MCF 10A (cell line): ENCODE measurements at regions not wholly inside any gene's neighbourhood (a gene's known extent, or its start where the extent isn't known, plus 50 kb on each side); places are given as distances from the start of the nearest gene placed in this dataset.
"Not testable (repeated sequence)": the region's sequence is repeated elsewhere in the genome, so short reads cannot be mapped to it uniquely, and the experiment has no call there.

Source experiments
- BruUV-seq: library from RNA; stranded (reverse); fragments of 400-500 nt; replicated peaks from 2 replicates; lab custom pipeline; 2021; lab: Mats Ljungman, UMichigan
- CTCF ChIA-PET: fragments of 300-600 bp; sonication (Branson Sonifier 250); formaldehyde crosslinking; extraction: SDS; loops from one replicate; lab custom pipeline; 2021; ENCODE audit warnings: antibody characterized with exemption, inconsistent platforms; lab: Yijun Ruan, JAX
- POLR2A ChIA-PET: fragments of 300-600, 350-650 bp; sonication (Branson Sonifier 250); formaldehyde crosslinking; extraction: SDS; loops from one replicate; lab custom pipeline; 2020; ENCODE audit warnings: antibody characterized with exemption, inconsistent platforms; lab: Yijun Ruan, JAX
- DNase-seq: peaks from one replicate; pipeline ENCODE4 v3.0.0-alpha.2; 2018; ENCODE audit not compliant: unreplicated experiment
- H3K27ac Mint-ChIP-seq: one replicate; pipeline ENCODE4 v1.8.0; 2022; ENCODE audit warnings: mild to moderate bottlenecking, low read depth, mixed read lengths; ENCODE audit not compliant: unreplicated experiment
- H3K27me3 Mint-ChIP-seq: one replicate; pipeline ENCODE4 v1.8.0; 2022; ENCODE audit warnings: mixed read lengths; ENCODE audit not compliant: insufficient read depth, unreplicated experiment
- H3K36me3 Mint-ChIP-seq: one replicate; pipeline ENCODE4 v1.8.0; 2022; ENCODE audit warnings: mild to moderate bottlenecking, moderate library complexity, mixed read lengths; ENCODE audit not compliant: insufficient read depth, unreplicated experiment
- H3K4me1 Mint-ChIP-seq: one replicate; pipeline ENCODE4 v1.8.0; 2022; ENCODE audit warnings: mixed read lengths; ENCODE audit not compliant: insufficient read depth, unreplicated experiment
- H3K4me3 Mint-ChIP-seq: one replicate; pipeline ENCODE4 v1.8.0; 2022; ENCODE audit warnings: mild to moderate bottlenecking, moderate library complexity, mixed read lengths; ENCODE audit not compliant: unreplicated experiment
- H3K9me3 Mint-ChIP-seq: one replicate; pipeline ENCODE4 v1.8.0; 2022; ENCODE audit warnings: mixed read lengths; ENCODE audit not compliant: unreplicated experiment
- intact Hi-C: fragments of 100-400 bp; cut with micrococcal nuclease; formaldehyde crosslinking; loops from 2 replicates; pipeline ENCODE4 v1.14.1; 2022
- TF ChIP-seq, protein P1 (sequence below): fragments of 200-600 bp; IDR thresholded peaks from one replicate; pipeline ENCODE4 v1.8.0; 2022; ENCODE audit warnings: antibody characterized with exemption, mild to moderate bottlenecking; ENCODE audit not compliant: unreplicated experiment

DNA sequence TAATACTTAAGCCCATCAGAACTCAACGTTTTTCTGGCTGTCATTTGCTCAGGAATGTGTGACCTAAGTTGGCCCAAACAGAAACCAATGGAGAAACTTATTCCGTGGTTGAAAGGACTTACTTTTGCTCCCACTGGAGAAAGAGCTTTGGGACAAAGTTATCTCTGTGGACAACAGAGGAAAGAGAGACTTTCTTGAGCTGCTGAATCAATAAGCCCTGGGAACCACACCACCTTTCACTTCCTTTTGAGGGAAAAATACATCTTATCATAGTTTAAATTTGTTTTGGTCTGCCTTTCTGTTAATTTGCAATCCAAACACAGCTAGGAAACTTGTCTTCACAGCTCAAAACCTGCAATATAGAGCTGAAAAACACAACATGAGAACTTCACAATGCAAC is 62.8 kb upstream of the VCAN start:
- no peak for DNase-seq
- Mint-ChIP-seq H3K4me1 (no peaks in the 10 kb centered on the region), H3K27ac (no peak overlapping the region), H3K9me3 (peaks cover 12% of the 10 kb centered on the region), H3K4me3 (no peak overlapping the region), H3K27me3 (no peaks in the 10 kb centered on the region), H3K36me3 (no peaks in the 10 kb centered on the region)
- ChIA-PET POLR2A (interaction anchor here (0.9 kb wide), 1 partner anchor 43 kb away, joined by 3 read pairs; no protein-coding TSS in a partner anchor), CTCF (interaction anchor here (0.6 to 1.6 kb wide), 2 partner anchors 21 to 1057 kb away, joined by 3 to 5 read pairs; no protein-coding TSS in a partner anchor)
- intact Hi-C loops, result loop anchor here (10.0 kb wide), 1 partner anchor 604 kb away; no protein-coding TSS in a partner anchor
- no TSS peak for BruUV-seq
- TF ChIP-seq, protein P1, sequence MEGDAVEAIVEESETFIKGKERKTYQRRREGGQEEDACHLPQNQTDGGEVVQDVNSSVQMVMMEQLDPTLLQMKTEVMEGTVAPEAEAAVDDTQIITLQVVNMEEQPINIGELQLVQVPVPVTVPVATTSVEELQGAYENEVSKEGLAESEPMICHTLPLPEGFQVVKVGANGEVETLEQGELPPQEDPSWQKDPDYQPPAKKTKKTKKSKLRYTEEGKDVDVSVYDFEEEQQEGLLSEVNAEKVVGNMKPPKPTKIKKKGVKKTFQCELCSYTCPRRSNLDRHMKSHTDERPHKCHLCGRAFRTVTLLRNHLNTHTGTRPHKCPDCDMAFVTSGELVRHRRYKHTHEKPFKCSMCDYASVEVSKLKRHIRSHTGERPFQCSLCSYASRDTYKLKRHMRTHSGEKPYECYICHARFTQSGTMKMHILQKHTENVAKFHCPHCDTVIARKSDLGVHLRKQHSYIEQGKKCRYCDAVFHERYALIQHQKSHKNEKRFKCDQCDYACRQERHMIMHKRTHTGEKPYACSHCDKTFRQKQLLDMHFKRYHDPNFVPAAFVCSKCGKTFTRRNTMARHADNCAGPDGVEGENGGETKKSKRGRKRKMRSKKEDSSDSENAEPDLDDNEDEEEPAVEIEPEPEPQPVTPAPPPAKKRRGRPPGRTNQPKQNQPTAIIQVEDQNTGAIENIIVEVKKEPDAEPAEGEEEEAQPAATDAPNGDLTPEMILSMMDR, result no peak

DNA sequence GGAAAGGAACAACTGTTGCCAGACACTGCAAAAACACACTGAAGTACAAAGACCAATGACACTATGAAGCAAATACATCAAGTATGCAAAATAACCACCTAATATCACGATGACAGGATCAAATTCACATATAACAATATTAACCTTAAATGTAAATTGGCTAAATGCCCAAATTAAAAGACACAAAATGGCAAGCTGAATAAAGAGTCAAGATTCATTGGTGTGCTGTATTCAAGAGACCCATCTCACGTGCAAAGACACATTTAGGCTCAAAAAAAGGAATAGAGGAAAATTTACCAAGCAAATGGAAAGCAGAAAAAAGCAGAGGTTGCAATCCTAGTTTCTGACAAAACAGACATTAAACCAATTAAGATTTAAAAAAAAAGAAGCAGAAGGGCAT is 61.8 kb upstream of the VCAN start:
- H3K27me3 Mint-ChIP-seq, BruUV-seq, H3K4me3 Mint-ChIP-seq, H3K27ac Mint-ChIP-seq, H3K4me1 Mint-ChIP-seq, H3K36me3 Mint-ChIP-seq, POLR2A ChIA-PET, DNase-seq: not testable (repeated sequence)
- CTCF ChIA-PET, result interaction anchor here (1.2 to 1.8 kb wide), 2 partner anchors 20 to 849 kb away, joined by 3 to 6 read pairs; no protein-coding TSS in a partner anchor
- H3K9me3 Mint-ChIP-seq, result peaks cover 12% of the 10 kb centered on the region
- intact Hi-C loops, result loop anchor here (10.0 kb wide), 1 partner anchor 605 kb away; no protein-coding TSS in a partner anchor

DNA sequence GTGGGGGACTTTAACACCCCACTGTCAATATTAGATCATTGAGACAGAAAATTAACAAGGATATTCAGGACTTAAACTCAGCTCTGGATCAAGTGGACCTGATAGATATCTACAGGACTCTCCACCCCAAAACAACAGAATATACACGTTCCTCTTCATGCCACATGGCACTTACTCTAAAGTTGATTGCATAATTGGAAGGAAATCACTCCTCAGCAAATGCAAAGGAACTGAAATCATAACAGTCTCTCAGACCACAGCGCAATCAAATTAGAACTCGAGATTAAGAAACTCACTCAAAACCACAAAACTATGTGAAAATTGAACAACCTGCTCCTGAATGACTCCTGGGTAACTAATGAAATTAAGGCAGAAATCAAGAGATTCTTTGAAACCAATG is 61.2 kb upstream of the VCAN start:
- DNase-seq, POLR2A ChIA-PET, H3K4me3 Mint-ChIP-seq, H3K4me1 Mint-ChIP-seq, BruUV-seq, intact Hi-C loops, H3K36me3 Mint-ChIP-seq, H3K27ac Mint-ChIP-seq, H3K27me3 Mint-ChIP-seq: not testable (repeated sequence)
- CTCF ChIA-PET, result interaction anchor here (1.1 to 1.8 kb wide), 3 partner anchors 8 to 850 kb away, joined by 3 to 6 read pairs (median 3); no protein-coding TSS in a partner anchor
- peaks cover 12% of the 10 kb centered on the region for H3K9me3 Mint-ChIP-seq

DNA sequence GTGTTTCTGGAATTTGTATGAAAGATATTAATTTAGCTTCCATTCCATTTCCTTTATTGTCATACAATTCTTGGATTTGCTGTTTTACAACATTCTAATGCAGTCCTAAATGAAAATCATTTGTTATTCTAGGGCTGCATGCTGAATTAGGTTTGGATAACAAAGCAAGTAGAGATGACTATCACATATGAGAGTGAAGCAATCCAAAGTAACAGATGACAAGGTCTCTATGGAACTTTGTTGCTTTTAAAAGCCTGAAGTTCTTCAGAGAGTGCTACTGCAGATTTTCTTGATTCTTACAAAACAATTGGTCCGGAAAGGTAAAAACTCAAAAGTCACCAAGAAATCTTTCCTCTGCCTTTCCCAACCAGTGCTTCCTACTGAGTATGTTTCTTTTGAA is 56.9 kb upstream of the VCAN start:
- Mint-ChIP-seq H3K9me3 (peaks cover 12% of the 10 kb centered on the region), H3K27me3 (no peaks in the 10 kb centered on the region), H3K4me3 (no peak overlapping the region), H3K36me3 (no peaks in the 10 kb centered on the region), H3K27ac (no peak overlapping the region), H3K4me1 (no peaks in the 10 kb centered on the region)
- intact Hi-C loops, result no loop called here
- TF ChIP-seq, protein P1, result no peak
- POLR2A ChIA-PET, result interaction anchor here (0.6 to 0.7 kb wide), 2 partner anchors 72 to 589 kb away, joined by 3 read pairs; no protein-coding TSS in a partner anchor
- DNase-seq, result no peak
- CTCF ChIA-PET, result interaction anchor here (1.0 kb wide), 1 partner anchor 10 kb away, joined by 3 read pairs; no protein-coding TSS in a partner anchor
- no TSS peak for BruUV-seq

DNA sequence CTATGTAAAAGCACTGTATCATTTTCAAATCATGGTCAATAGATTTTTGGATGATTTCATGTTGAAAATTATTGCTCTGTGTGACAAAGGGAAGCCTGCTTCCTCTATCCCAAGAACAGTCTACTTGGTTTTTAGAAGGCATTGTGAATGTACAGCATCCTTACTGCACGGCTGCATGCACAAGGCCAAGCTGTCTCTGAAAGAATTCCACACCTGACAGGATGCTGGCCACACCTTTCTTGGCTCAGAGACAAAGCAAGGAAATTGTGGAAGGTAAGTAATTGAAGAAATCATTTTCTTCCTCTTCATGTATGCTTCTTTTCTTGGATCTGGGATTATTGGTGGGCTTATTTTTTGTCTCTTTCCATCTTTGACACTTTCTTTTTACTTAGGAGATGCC is 53.7 kb upstream of the VCAN start:
- Mint-ChIP-seq H3K4me3 (no peak overlapping the region), H3K36me3 (no peaks in the 10 kb centered on the region)

More for the DNA sequence above, 53.7 kb upstream of the VCAN start:
- no peaks in the 10 kb centered on the region for H3K27me3 Mint-ChIP-seq
- DNase-seq, result no peak
- no peaks in the 10 kb centered on the region for H3K4me1 Mint-ChIP-seq
- TF ChIP-seq, protein P1, result no peak
- no peak overlapping the region for H3K27ac Mint-ChIP-seq
- intact Hi-C loops, result no loop called here
- POLR2A ChIA-PET, result no interaction called here
- no TSS peak for BruUV-seq
- no peaks in the 10 kb centered on the region for H3K9me3 Mint-ChIP-seq
- CTCF ChIA-PET, result interaction anchor here (0.6 kb wide), 2 partner anchors 132 to 603 kb away, joined by 3 to 6 read pairs; no protein-coding TSS in a partner anchor
